Gastrocnemius medialis (tissue), 4 donors: ENCODE measurements at regions not wholly inside any gene's neighbourhood (a gene's known extent, or its start where the extent isn't known, plus 50 kb on each side); places are given as distances from the start of the nearest gene placed in this dataset.

Experiments used
- POLR2A ChIP-seq, 2 donors: fragments of 450-650 bp; IDR thresholded peaks; one replicate each; pipeline ENCODE4 v1.6.1; 2017; ENCODE audit warnings: antibody characterized with exemption in 2 of 2, mild to moderate bottlenecking in 2 of 2, moderate library complexity in 2 of 2
- TF ChIP-seq, protein P1 (sequence below), 5 experiments: fragments of 450-650 bp in 3 of 5; fragments of 200-600 bp in 2 of 5; sonication (generic) in 2 of 5; IDR thresholded peaks in 4 of 5; conservative IDR thresholded peaks in 1 of 5; 1 replicate in 4 of 5; 2 replicates in 1 of 5; pipeline ENCODE4 v1.5.1; 2016 to 2019; ENCODE audit warnings: antibody characterized with exemption in 5 of 5, mild to moderate bottlenecking in 3 of 5, moderate library complexity in 3 of 5

- TF ChIP-seq, protein P1, sequence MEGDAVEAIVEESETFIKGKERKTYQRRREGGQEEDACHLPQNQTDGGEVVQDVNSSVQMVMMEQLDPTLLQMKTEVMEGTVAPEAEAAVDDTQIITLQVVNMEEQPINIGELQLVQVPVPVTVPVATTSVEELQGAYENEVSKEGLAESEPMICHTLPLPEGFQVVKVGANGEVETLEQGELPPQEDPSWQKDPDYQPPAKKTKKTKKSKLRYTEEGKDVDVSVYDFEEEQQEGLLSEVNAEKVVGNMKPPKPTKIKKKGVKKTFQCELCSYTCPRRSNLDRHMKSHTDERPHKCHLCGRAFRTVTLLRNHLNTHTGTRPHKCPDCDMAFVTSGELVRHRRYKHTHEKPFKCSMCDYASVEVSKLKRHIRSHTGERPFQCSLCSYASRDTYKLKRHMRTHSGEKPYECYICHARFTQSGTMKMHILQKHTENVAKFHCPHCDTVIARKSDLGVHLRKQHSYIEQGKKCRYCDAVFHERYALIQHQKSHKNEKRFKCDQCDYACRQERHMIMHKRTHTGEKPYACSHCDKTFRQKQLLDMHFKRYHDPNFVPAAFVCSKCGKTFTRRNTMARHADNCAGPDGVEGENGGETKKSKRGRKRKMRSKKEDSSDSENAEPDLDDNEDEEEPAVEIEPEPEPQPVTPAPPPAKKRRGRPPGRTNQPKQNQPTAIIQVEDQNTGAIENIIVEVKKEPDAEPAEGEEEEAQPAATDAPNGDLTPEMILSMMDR (IDR thresholded peaks at IDR 0.05 in 4 of 5, conservative IDR thresholded peaks at IDR 0.05 in 1 of 5): no peak
- no peak for TF ChIP-seq POLR2A (IDR thresholded peaks at IDR 0.05)
Observed at GRCh38 chr5:159576902-159577301, 246.6 kb upstream of the IL12B start.
